PC-3 (cell line): ENCODE measurements at regions not wholly inside any gene's neighbourhood (a gene's known extent, or its start where the extent isn't known, plus 50 kb on each side); places are given as distances from the start of the nearest gene placed in this dataset.

ENCODE experiments used
- ATAC-seq: fragments of 200-7000 bp; cut with Tn5 transposase; 2 replicates; pipeline ENCODE4 v1.9.1; 2020; ENCODE audit warnings: mild to moderate bottlenecking, moderate library complexity
- BruUV-seq: library from RNA; stranded (reverse); fragments of 400-500 nt; replicated peaks from 2 replicates; lab custom pipeline; 2021; lab: Mats Ljungman, UMichigan
- CTCF ChIA-PET: fragments of 300-600 bp; sonication (Branson Sonifier 250); formaldehyde crosslinking; loops from one replicate; lab custom pipeline; 2022; ENCODE audit warnings: antibody characterized with exemption; lab: Charles Lee
- POLR2A ChIA-PET: fragments of 300-600 bp; sonication (Branson Sonifier 250); formaldehyde crosslinking; loops from one replicate; lab custom pipeline; 2022; ENCODE audit warnings: antibody characterized with exemption; ENCODE audit not compliant: unreplicated experiment; lab: Charles Lee
- DNase-seq: peaks from one replicate; pipeline ENCODE4 v3.0.0-alpha.2; 2015
- H2AFZ ChIP-seq: fragments of 300-600 bp; sonication (generic); 2 replicates; pipeline ENCODE4 v1.6.0; 2016; ENCODE audit warnings: antibody characterized with exemption, low read length
- H3F3A ChIP-seq: fragments of 300-600 bp; sonication (generic); one replicate; pipeline ENCODE4 v1.6.0; 2017; ENCODE audit warnings: antibody characterized with exemption, low read length, control low read depth, mild to moderate bottlenecking; ENCODE audit not compliant: unreplicated experiment
- H3K27ac ChIP-seq: fragments of 300-600 bp; sonication (generic); 2 replicates; pipeline ENCODE4 v1.5.1; 2016; ENCODE audit warnings: mild to moderate bottlenecking, low read length
- H3K27me3 ChIP-seq: fragments of 300-600 bp; sonication (generic); 2 replicates; pipeline ENCODE4 v1.6.1; 2016; ENCODE audit warnings: low read length, mixed read lengths
- H3K36me3 ChIP-seq: fragments of 300-600 bp; sonication (generic); 2 replicates; pipeline ENCODE4 v1.6.1; 2016; ENCODE audit warnings: low read depth, mixed run types, low read length, mixed read lengths
- H3K4me1 ChIP-seq: fragments of 300-600 bp; sonication (generic); 2 replicates; pipeline ENCODE4 v1.5.1; 2016; ENCODE audit warnings: low read length; ENCODE audit not compliant: insufficient read depth
- H3K4me2 ChIP-seq: fragments of 300-600 bp; sonication (generic); 2 replicates; pipeline ENCODE4 v1.6.0; 2016; ENCODE audit warnings: low read length
- H3K4me3 ChIP-seq: fragments of 300-600 bp; sonication (generic); 2 replicates; pipeline ENCODE4 v1.5.1; 2016; ENCODE audit warnings: mild to moderate bottlenecking, low read length, mixed read lengths
- H3K79me2 ChIP-seq: fragments of 300-600 bp; sonication (generic); 2 replicates; pipeline ENCODE4 v1.6.1; 2017; ENCODE audit warnings: low read length, mixed read lengths
- H3K9ac ChIP-seq: fragments of 300-600 bp; sonication (generic); 2 replicates; pipeline ENCODE4 v1.6.0; 2016; ENCODE audit warnings: mild to moderate bottlenecking, low read length
- H3K9me2 ChIP-seq: fragments of 300-600 bp; sonication (generic); replicated peaks from 2 replicates; pipeline ENCODE4 v1.6.1; 2016; ENCODE audit warnings: mixed run types, low read length, mixed read lengths
- H3K9me3 ChIP-seq: fragments of 300-600 bp; sonication (generic); 2 replicates; pipeline ENCODE4 v1.6.1; 2016; ENCODE audit warnings: low read length, mixed read lengths
- H4K20me1 ChIP-seq: fragments of 300-600 bp; sonication (generic); 2 replicates; pipeline ENCODE4 v1.6.1; 2016; ENCODE audit warnings: low read length, mixed read lengths
- EZH2 ChIP-seq: fragments of 300-600 bp; sonication (generic); IDR thresholded peaks from one replicate; pipeline ENCODE4 v1.6.1; 2017; ENCODE audit warnings: antibody characterized with exemption, mild to moderate bottlenecking, low read length; ENCODE audit not compliant: unreplicated experiment
- EZH2phosphoT487 ChIP-seq: fragments of 300-600 bp; sonication (generic); IDR thresholded peaks from 2 replicates; pipeline ENCODE4 v1.6.1; 2018; ENCODE audit warnings: mild to moderate bottlenecking, antibody characterized with exemption, low read length, borderline replicate concordance
- intact Hi-C: fragments of 100-400 bp; cut with micrococcal nuclease; formaldehyde crosslinking; loops from 2 replicates; pipeline ENCODE4 v1.9.0; 2023
- TF ChIP-seq, protein P1 (sequence below): fragments of 300-600 bp; sonication (generic); conservative IDR thresholded peaks from 2 replicates; pipeline ENCODE4 v1.5.1; 2017; ENCODE audit warnings: antibody characterized with exemption, low read depth, mild to moderate bottlenecking, low read length

- CTCF ChIA-PET = no interaction called here
- ATAC-seq = no peak
- POLR2A ChIA-PET = no interaction called here
- TF ChIP-seq EZH2phosphoT487 (no peak), EZH2 (no peak)
- TF ChIP-seq, protein P1, sequence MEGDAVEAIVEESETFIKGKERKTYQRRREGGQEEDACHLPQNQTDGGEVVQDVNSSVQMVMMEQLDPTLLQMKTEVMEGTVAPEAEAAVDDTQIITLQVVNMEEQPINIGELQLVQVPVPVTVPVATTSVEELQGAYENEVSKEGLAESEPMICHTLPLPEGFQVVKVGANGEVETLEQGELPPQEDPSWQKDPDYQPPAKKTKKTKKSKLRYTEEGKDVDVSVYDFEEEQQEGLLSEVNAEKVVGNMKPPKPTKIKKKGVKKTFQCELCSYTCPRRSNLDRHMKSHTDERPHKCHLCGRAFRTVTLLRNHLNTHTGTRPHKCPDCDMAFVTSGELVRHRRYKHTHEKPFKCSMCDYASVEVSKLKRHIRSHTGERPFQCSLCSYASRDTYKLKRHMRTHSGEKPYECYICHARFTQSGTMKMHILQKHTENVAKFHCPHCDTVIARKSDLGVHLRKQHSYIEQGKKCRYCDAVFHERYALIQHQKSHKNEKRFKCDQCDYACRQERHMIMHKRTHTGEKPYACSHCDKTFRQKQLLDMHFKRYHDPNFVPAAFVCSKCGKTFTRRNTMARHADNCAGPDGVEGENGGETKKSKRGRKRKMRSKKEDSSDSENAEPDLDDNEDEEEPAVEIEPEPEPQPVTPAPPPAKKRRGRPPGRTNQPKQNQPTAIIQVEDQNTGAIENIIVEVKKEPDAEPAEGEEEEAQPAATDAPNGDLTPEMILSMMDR = no peak
- intact Hi-C loops = no loop called here
- Histone ChIP-seq H3K27me3 (no peaks in the 10 kb centered on the region), H3F3A (no peaks in the 10 kb centered on the region), H4K20me1 (no peaks in the 10 kb centered on the region), H3K9me3 (no peaks in the 10 kb centered on the region), H3K4me3 (no peak overlapping the region), H3K9ac (no peak overlapping the region), H3K79me2 (no peaks in the 10 kb centered on the region), H3K9me2 (no peaks in the 10 kb centered on the region), H3K36me3 (no peaks in the 10 kb centered on the region), H3K4me1 (no peaks in the 10 kb centered on the region), H3K27ac (no peak overlapping the region), H3K4me2 (no peak overlapping the region), H2AFZ (no peak overlapping the region)
- BruUV-seq = no TSS peak
- no peak for DNase-seq
These were observed 177.3 kb upstream of the ARRDC4 start for GRCh38 chr15:97783240-97783639.

- Histone ChIP-seq H3K9me3 (no peaks in the 10 kb centered on the region), H4K20me1 (no peaks in the 10 kb centered on the region), H2AFZ (no peak overlapping the region), H3K4me1 (no peaks in the 10 kb centered on the region), H3K4me3 (no peak overlapping the region), H3K36me3 (no peaks in the 10 kb centered on the region), H3K27me3 (no peaks in the 10 kb centered on the region), H3K27ac (no peak overlapping the region), H3K9me2 (no peaks in the 10 kb centered on the region), H3K79me2 (no peaks in the 10 kb centered on the region), H3F3A (no peaks in the 10 kb centered on the region), H3K4me2 (no peak overlapping the region), H3K9ac (no peak overlapping the region)
- no TSS peak for BruUV-seq
- DNase-seq (no peak), ATAC-seq (no peak)
- ChIA-PET POLR2A (no interaction called here), CTCF (no interaction called here)
- TF ChIP-seq EZH2 = no peak
- intact Hi-C loops = no loop called here
These were observed 173.8 kb upstream of the ARRDC4 start for GRCh38 chr15:97786741-97787140.

GRCh38 chr15:97790180-97790579 is 170.3 kb upstream of the ARRDC4 start:
- Histone ChIP-seq H3F3A (no peaks in the 10 kb centered on the region), H3K9me2 (no peaks in the 10 kb centered on the region), H4K20me1 (no peaks in the 10 kb centered on the region), H3K4me2 (no peak overlapping the region), H3K4me3 (no peak overlapping the region), H3K9ac (no peak overlapping the region), H3K36me3 (no peaks in the 10 kb centered on the region), H3K27ac (no peak overlapping the region), H3K79me2 (no peaks in the 10 kb centered on the region), H2AFZ (no peak overlapping the region), H3K9me3 (no peaks in the 10 kb centered on the region), H3K4me1 (no peaks in the 10 kb centered on the region), H3K27me3 (peaks cover 3% of the 10 kb centered on the region)
- ChIA-PET POLR2A (no interaction called here), CTCF (no interaction called here)
- BruUV-seq = no TSS peak
- no peak for DNase-seq
- TF ChIP-seq, protein P1 = no peak
- TF ChIP-seq EZH2phosphoT487 (no peak), EZH2 (no peak)
- ATAC-seq = no peak
- intact Hi-C loops = no loop called here
